B cell (primary cell): ENCODE measurements at regions not wholly inside any gene's neighbourhood (a gene's known extent, or its start where the extent isn't known, plus 50 kb on each side); places are given as distances from the start of the nearest gene placed in this dataset.

ENCODE experiments used
- ATAC-seq: fragments of 200-7000 bp; cut with Tn5 transposase; one replicate; pipeline ENCODE4 v1.10.0; 2021; ENCODE audit warnings: low read depth, mild to moderate bottlenecking, moderate number of reproducible peaks, moderate library complexity
- CTCF ChIA-PET: fragments of 350-600 bp; sonication (Branson Sonifier 250); formaldehyde crosslinking; loops from one replicate; lab custom pipeline; 2021; ENCODE audit warnings: antibody characterized with exemption, inconsistent platforms; lab: Charles Lee
- POLR2A ChIA-PET: fragments of 350-600 bp; sonication (Branson Sonifier 250); formaldehyde crosslinking; loops from one replicate; lab custom pipeline; 2021; ENCODE audit warnings: antibody characterized with exemption; lab: Charles Lee
- DNase-seq: peaks from one replicate; pipeline ENCODE4 v3.0.0; 2013
- H2AFZ ChIP-seq: 2 replicates; pipeline ENCODE4 v1.6.1; 2012; ENCODE audit warnings: mild to moderate bottlenecking, low read depth, low read length; ENCODE audit not compliant: insufficient read depth, poor library complexity, severe bottlenecking
- H3K27ac ChIP-seq, 2 donors: 1 replicate in 1 of 2; 2 replicates in 1 of 2; pipeline ENCODE4 v1.5.1; 2012 to 2013; ENCODE audit warnings: low read length in 2 of 2, mild to moderate bottlenecking in 2 of 2, moderate library complexity in 1 of 2
- H3K27me3 ChIP-seq, 4 experiments: fragments of 200-600 bp in 1 of 4; sonication (generic) in 1 of 4; replicated peaks in 1 of 4; 1 replicate in 2 of 4; 2 replicates in 2 of 4; pipeline versions ENCODE4 v1.6.1 to v1.7.0; 2013 to 2016; ENCODE audit warnings: low read length in 3 of 4, mild to moderate bottlenecking in 2 of 4, mixed read lengths in 1 of 4, moderate library complexity in 1 of 4; ENCODE audit not compliant: insufficient read depth in 4 of 4, control insufficient read depth in 3 of 4; ENCODE audit errors: control extremely low read depth in 1 of 4
- H3K36me3 ChIP-seq, 2 experiments: replicated peaks in 1 of 2; 1 replicate in 1 of 2; 2 replicates in 1 of 2; pipeline versions ENCODE4 v1.6.1 to v1.7.1; 2013; ENCODE audit warnings: low read length in 1 of 2; ENCODE audit not compliant: insufficient read depth in 2 of 2, control insufficient read depth in 1 of 2; ENCODE audit errors: control extremely low read depth in 1 of 2, extremely low read depth in 1 of 2
- H3K4me1 ChIP-seq, 2 donors: fragments of 200-600 bp in 1 of 2; sonication (generic) in 1 of 2; 1 replicate in 1 of 2; 2 replicates in 1 of 2; pipeline versions ENCODE4 v1.5.1 to v1.6.1; 2013 to 2017; ENCODE audit warnings: low read length in 2 of 2; ENCODE audit not compliant: control insufficient read depth in 2 of 2, insufficient read depth in 2 of 2
- H3K4me2 ChIP-seq: replicated peaks from 2 replicates; pipeline ENCODE3; 2012; ENCODE audit warnings: mild to moderate bottlenecking, low read depth, low read length; ENCODE audit not compliant: poor library complexity, severe bottlenecking
- H3K4me3 ChIP-seq, 5 experiments: fragments of 200-600 bp in 1 of 5; sonication (generic) in 1 of 5; 1 replicate in 3 of 5; 2 replicates in 2 of 5; pipeline versions ENCODE4 v1.5.1 to v1.7.0; 2011 to 2016; ENCODE audit warnings: low read length in 4 of 5, mild to moderate bottlenecking in 4 of 5, low read depth in 2 of 5, control low read depth in 1 of 5, moderate library complexity in 1 of 5; ENCODE audit not compliant: insufficient read depth in 1 of 5; ENCODE audit errors: control extremely low read depth in 1 of 5, extremely low read depth in 1 of 5
- H3K79me2 ChIP-seq: fragments of 200-600 bp; sonication (generic); one replicate; pipeline ENCODE4 v1.6.0; 2016; ENCODE audit warnings: low read length; ENCODE audit not compliant: control insufficient read depth, insufficient read depth
- H3K9ac ChIP-seq: fragments of 200-600 bp; sonication (generic); 2 replicates; pipeline ENCODE4 v1.6.1; 2017; ENCODE audit warnings: mild to moderate bottlenecking, low read length, moderate library complexity
- H3K9me3 ChIP-seq, 3 donors: one replicate each; pipeline versions ENCODE4 v1.6.1 to v1.7.1; 2013; ENCODE audit warnings: low read length in 2 of 3; ENCODE audit not compliant: control insufficient read depth in 2 of 3, insufficient read depth in 1 of 3; ENCODE audit errors: control extremely low read depth in 1 of 3
- H4K20me1 ChIP-seq: 2 replicates; pipeline ENCODE4 v1.6.0; 2012; ENCODE audit warnings: mild to moderate bottlenecking, low read length; ENCODE audit not compliant: insufficient read depth, control insufficient read depth, poor library complexity, severe bottlenecking
- H3K27ac Mint-ChIP-seq: one replicate; pipeline ENCODE4 v1.8.0; 2021; ENCODE audit warnings: mixed read lengths
- H3K27me3 Mint-ChIP-seq: one replicate; pipeline ENCODE4 v1.8.0; 2021; ENCODE audit warnings: mixed read lengths
- H3K4me1 Mint-ChIP-seq: one replicate; pipeline ENCODE4 v1.8.0; 2021; ENCODE audit warnings: mixed read lengths
- H3K4me3 Mint-ChIP-seq: one replicate; pipeline ENCODE4 v1.8.0; 2021; ENCODE audit warnings: mixed read lengths
- H3K9me3 Mint-ChIP-seq: one replicate; pipeline ENCODE4 v1.8.0; 2022; ENCODE audit warnings: mixed read lengths; ENCODE audit not compliant: insufficient read depth
- EZH2 ChIP-seq: IDR thresholded peaks from 2 replicates; pipeline ENCODE4 v1.6.1; 2012; ENCODE audit warnings: borderline replicate concordance, low read depth, mild to moderate bottlenecking, moderate library complexity, low read length; ENCODE audit not compliant: insufficient read depth, poor library complexity, severe bottlenecking
- WGBS: methylation state at CpG from one replicate; pipeline ENCODE4 v1.1.5; 2013; ENCODE audit warnings: missing lambda C conversion rate; ENCODE audit not compliant: insufficient coverage; 5-methylcytosine and 5-hydroxymethylcytosine counted together
- intact Hi-C: fragments of 100-400 bp; cut with micrococcal nuclease; formaldehyde crosslinking; loops from one replicate; pipeline ENCODE4 v1.10.0; 2022
- TF ChIP-seq, protein P1 (sequence below): fragments of 200-600 bp; IDR thresholded peaks from one replicate; pipeline ENCODE4 v1.8.0; 2022; ENCODE audit warnings: antibody characterized with exemption, mild to moderate bottlenecking

- WGBS = no CpG with 5 or more reads among the region's 1 CpG
- TF ChIP-seq EZH2 = no peak
- TF ChIP-seq, protein P1, sequence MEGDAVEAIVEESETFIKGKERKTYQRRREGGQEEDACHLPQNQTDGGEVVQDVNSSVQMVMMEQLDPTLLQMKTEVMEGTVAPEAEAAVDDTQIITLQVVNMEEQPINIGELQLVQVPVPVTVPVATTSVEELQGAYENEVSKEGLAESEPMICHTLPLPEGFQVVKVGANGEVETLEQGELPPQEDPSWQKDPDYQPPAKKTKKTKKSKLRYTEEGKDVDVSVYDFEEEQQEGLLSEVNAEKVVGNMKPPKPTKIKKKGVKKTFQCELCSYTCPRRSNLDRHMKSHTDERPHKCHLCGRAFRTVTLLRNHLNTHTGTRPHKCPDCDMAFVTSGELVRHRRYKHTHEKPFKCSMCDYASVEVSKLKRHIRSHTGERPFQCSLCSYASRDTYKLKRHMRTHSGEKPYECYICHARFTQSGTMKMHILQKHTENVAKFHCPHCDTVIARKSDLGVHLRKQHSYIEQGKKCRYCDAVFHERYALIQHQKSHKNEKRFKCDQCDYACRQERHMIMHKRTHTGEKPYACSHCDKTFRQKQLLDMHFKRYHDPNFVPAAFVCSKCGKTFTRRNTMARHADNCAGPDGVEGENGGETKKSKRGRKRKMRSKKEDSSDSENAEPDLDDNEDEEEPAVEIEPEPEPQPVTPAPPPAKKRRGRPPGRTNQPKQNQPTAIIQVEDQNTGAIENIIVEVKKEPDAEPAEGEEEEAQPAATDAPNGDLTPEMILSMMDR = no peak
- Histone ChIP-seq H3K27me3 (no peaks in the 10 kb centered on the region), H3K4me3 (no peak overlapping the region), H3K9ac (no peak overlapping the region), H3K79me2 (no peaks in the 10 kb centered on the region), H3K4me1 (no peaks in the 10 kb centered on the region), H3K4me2 (no peak overlapping the region), H3K9me3 (no peaks in the 10 kb centered on the region), H4K20me1 (no peaks in the 10 kb centered on the region), H3K36me3 (no peaks in the 10 kb centered on the region), H2AFZ (no peak overlapping the region), H3K27ac (no peak overlapping the region)
- ATAC-seq = no peak
- CTCF ChIA-PET = no interaction called here
- no peak for DNase-seq
- Mint-ChIP-seq H3K4me3 (no peak overlapping the region), H3K9me3 (peaks cover 9% of the 10 kb centered on the region), H3K27me3 (no peaks in the 10 kb centered on the region), H3K4me1 (no peaks in the 10 kb centered on the region), H3K27ac (no peak overlapping the region)
- POLR2A ChIA-PET = no interaction called here
- intact Hi-C loops = no loop called here
Observed at GRCh38 chr17:53659181-53659580, 163.5 kb upstream of the KIF2B start.

DNA sequence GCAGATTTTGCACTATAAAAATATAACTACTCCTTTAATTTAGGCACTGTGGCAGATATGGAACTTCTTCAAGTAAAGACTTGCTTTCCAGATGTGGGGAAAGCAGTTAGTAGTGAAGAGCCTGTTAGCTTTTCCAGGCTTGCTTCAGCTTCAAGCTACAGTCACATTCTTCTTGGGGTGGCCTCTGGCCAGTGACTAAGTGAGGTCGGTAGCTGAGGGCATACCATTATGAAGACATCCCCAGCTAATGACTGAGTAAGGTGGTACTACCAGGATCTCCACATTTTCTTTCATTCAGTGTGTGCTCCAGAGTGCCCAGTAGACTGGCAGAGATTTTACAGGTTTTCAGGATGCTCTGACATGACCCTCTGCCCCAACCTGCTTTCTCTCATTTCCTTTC is 167.1 kb upstream of the KIF2B start:
- Histone ChIP-seq H3K4me3 (no peak overlapping the region), H3K27ac (no peak overlapping the region), H4K20me1 (no peaks in the 10 kb centered on the region), H3K79me2 (no peaks in the 10 kb centered on the region), H3K9ac (no peak overlapping the region), H3K36me3 (no peaks in the 10 kb centered on the region), H3K4me2 (no peak overlapping the region), H3K9me3 (no peaks in the 10 kb centered on the region), H3K4me1 (no peaks in the 10 kb centered on the region), H2AFZ (no peak overlapping the region), H3K27me3 (no peaks in the 10 kb centered on the region)
- POLR2A ChIA-PET = no interaction called here
- CTCF ChIA-PET = no interaction called here
- no peak for TF ChIP-seq EZH2
- TF ChIP-seq, protein P1 = no peak
- ATAC-seq = no peak
- Mint-ChIP-seq H3K27ac (no peak overlapping the region), H3K27me3 (no peaks in the 10 kb centered on the region), H3K9me3 (peaks cover 4% of the 10 kb centered on the region), H3K4me1 (no peaks in the 10 kb centered on the region), H3K4me3 (no peak overlapping the region)
- intact Hi-C loops = no loop called here
- no peak for DNase-seq
- no CpG with 5 or more reads among the region's 1 CpG for WGBS
